ENCODE measurements at regions not wholly inside any gene's neighbourhood (a gene's known extent, or its start where the extent isn't known, plus 50 kb on each side); places are given as distances from the start of the nearest gene placed in this dataset.

- no peak for TF ChIP-seq POLR2AphosphoS5 (IDR thresholded peaks at IDR 0.05; ENCODE audit: borderline replicate concordance, low read depth, low read length)
- TF ChIP-seq EZH2 (IDR thresholded peaks at IDR 0.05): no peak
- TF ChIP-seq FOXP2 (optimal IDR thresholded peaks at IDR 0.05; ENCODE audit: control extremely low read depth, extremely low read length, insufficient read depth): no peak
These were observed 64.0 kb downstream of the GADD45G start for GRCh38 chr9:89668866-89669246.
